ENCODE measurements at regions not wholly inside any gene's neighbourhood (a gene's known extent, or its start where the extent isn't known, plus 50 kb on each side); places are given as distances from the start of the nearest gene placed in this dataset.

DNA sequence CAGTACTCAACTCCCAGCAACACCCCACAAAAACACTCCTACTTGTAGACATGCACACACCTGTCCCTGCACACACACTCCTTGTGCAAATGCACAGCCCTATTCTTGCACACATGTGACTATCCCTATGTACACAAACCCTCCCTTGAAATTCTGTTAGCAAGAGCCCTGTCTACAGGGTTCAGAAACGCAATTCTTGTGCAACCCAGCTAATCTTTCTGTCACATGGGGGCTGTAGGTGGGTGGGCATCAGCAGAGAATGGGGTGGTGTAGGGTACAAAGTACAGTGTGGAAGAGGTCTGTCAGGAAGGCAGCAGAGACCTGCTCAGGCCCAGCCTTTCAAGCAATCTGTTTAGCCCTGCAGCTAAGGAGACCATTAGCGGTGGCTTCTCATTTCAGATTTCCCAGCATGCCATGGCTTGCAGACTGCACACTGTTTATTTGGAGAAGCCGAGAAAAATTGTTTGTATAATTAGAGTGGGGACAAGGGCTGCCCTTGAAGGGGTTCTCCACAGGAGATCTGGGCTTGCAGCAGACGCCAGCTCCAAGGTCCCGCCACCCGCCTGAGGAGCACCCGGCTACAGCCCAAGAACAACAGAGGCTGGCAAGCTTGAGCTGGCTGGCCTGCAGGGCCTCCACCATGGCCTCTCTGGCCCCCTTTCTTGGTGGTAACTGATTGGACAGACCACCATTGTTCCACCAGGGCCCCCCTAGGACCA lies 144.0 kb upstream of the PJA1 start:
- TF ChIP-seq POLR2A (IDR thresholded peaks at IDR 0.05; ENCODE audit: low read depth) (no peak), POLR2AphosphoS5 (IDR thresholded peaks at IDR 0.05) (no peak), EP300 (IDR thresholded peaks at IDR 0.05) (no peak)
- TF ChIP-seq, protein P1, sequence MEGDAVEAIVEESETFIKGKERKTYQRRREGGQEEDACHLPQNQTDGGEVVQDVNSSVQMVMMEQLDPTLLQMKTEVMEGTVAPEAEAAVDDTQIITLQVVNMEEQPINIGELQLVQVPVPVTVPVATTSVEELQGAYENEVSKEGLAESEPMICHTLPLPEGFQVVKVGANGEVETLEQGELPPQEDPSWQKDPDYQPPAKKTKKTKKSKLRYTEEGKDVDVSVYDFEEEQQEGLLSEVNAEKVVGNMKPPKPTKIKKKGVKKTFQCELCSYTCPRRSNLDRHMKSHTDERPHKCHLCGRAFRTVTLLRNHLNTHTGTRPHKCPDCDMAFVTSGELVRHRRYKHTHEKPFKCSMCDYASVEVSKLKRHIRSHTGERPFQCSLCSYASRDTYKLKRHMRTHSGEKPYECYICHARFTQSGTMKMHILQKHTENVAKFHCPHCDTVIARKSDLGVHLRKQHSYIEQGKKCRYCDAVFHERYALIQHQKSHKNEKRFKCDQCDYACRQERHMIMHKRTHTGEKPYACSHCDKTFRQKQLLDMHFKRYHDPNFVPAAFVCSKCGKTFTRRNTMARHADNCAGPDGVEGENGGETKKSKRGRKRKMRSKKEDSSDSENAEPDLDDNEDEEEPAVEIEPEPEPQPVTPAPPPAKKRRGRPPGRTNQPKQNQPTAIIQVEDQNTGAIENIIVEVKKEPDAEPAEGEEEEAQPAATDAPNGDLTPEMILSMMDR (IDR thresholded peaks at IDR 0.05): no peak

Data from esophagus muscularis mucosa (tissue), 4 donors.